Femur (tissue), 1 donor: ENCODE measurements at regions not wholly inside any gene's neighbourhood (a gene's known extent, or its start where the extent isn't known, plus 50 kb on each side); places are given as distances from the start of the nearest gene placed in this dataset.

Experiments used
- DNase-seq: peaks from one replicate; pipeline ENCODE4 v3.0.0-alpha.2; 2017

GRCh38 chr7:46750321-46750865 lies 829.3 kb upstream of the IGFBP3 start:
- no peak for DNase-seq

- no peak for DNase-seq
These were observed 827.0 kb upstream of the IGFBP3 start for GRCh38 chr7:46747869-46748576.

- DNase-seq: no peak
These were observed 825.9 kb upstream of the IGFBP3 start for GRCh38 chr7:46746695-46747687.

- no peak for DNase-seq
These were observed 824.6 kb upstream of the IGFBP3 start for GRCh38 chr7:46745707-46746090.

GRCh38 chr7:46744957-46745706 lies 824.1 kb upstream of the IGFBP3 start:
- no peak for DNase-seq

GRCh38 chr7:46742601-46743000 lies 821.5 kb upstream of the IGFBP3 start:
- no peak for DNase-seq

- DNase-seq: no peak
These were observed 821.0 kb upstream of the IGFBP3 start for GRCh38 chr7:46741938-46742540.

- DNase-seq: no peak
These were observed 820.1 kb upstream of the IGFBP3 start for GRCh38 chr7:46741181-46741580.

- peak; percentile 42 for DNase-seq
These were observed 818.6 kb upstream of the IGFBP3 start for GRCh38 chr7:46739518-46740234.

GRCh38 chr7:46738796-46739195 lies 817.7 kb upstream of the IGFBP3 start:
- DNase-seq: no peak

GRCh38 chr7:46738165-46738564 lies 817.1 kb upstream of the IGFBP3 start:
- DNase-seq: no peak

- no peak for DNase-seq
These were observed 804.8 kb upstream of the IGFBP3 start for GRCh38 chr7:46725838-46726237.

GRCh38 chr7:46725136-46725535 lies 804.1 kb upstream of the IGFBP3 start:
- no peak for DNase-seq

- no peak for DNase-seq
These were observed 802.7 kb upstream of the IGFBP3 start for GRCh38 chr7:46723742-46724141.

- DNase-seq: no peak
These were observed 801.9 kb upstream of the IGFBP3 start for GRCh38 chr7:46723003-46723402.

- no peak for DNase-seq
These were observed 799.7 kb upstream of the IGFBP3 start for GRCh38 chr7:46720761-46721160.

- no peak for DNase-seq
These were observed 798.5 kb upstream of the IGFBP3 start for GRCh38 chr7:46719616-46720015.

GRCh38 chr7:46716926-46717325 lies 795.9 kb upstream of the IGFBP3 start:
- DNase-seq: no peak

GRCh38 chr7:46715579-46715978 lies 794.5 kb upstream of the IGFBP3 start:
- no peak for DNase-seq

GRCh38 chr7:46714904-46715303 lies 793.8 kb upstream of the IGFBP3 start:
- DNase-seq: no peak

GRCh38 chr7:46713868-46714596 lies 793.0 kb upstream of the IGFBP3 start:
- no peak for DNase-seq
